ENCODE measurements at regions not wholly inside any gene's neighbourhood (a gene's known extent, or its start where the extent isn't known, plus 50 kb on each side); places are given as distances from the start of the nearest gene placed in this dataset.

DNA sequence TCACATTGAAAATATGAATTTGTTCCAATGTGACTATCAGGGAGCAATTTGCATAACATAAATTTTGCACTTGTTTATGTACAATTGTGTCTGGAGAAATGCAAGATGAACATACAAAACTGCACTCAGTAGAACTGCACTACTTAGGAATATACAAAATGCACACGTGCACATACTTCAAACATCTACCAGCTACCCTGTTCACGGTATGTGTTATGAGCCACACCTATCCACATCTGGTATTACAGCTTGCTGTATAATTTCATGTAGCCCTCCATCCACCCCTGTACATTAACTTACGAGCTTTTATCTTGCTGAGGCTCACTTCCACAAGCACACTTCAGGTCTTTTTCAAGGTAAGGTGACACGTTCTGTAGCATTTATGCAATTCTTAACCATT, 373.5 kb upstream of the ZEB2 start:
- intact Hi-C loops (cut with DNase I, micrococcal nuclease) = no loop called here
- TF ChIP-seq, protein P1, sequence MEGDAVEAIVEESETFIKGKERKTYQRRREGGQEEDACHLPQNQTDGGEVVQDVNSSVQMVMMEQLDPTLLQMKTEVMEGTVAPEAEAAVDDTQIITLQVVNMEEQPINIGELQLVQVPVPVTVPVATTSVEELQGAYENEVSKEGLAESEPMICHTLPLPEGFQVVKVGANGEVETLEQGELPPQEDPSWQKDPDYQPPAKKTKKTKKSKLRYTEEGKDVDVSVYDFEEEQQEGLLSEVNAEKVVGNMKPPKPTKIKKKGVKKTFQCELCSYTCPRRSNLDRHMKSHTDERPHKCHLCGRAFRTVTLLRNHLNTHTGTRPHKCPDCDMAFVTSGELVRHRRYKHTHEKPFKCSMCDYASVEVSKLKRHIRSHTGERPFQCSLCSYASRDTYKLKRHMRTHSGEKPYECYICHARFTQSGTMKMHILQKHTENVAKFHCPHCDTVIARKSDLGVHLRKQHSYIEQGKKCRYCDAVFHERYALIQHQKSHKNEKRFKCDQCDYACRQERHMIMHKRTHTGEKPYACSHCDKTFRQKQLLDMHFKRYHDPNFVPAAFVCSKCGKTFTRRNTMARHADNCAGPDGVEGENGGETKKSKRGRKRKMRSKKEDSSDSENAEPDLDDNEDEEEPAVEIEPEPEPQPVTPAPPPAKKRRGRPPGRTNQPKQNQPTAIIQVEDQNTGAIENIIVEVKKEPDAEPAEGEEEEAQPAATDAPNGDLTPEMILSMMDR (IDR thresholded peaks at IDR 0.05) = no peak
- no peaks in the 10 kb centered on the region for H3K36me3 ChIP-seq (ENCODE audit: low read depth)
- no peaks in the 10 kb centered on the region for H3K9me3 ChIP-seq
- ATAC-seq (no peak), DNase-seq (no peak)
- H3K4me1 ChIP-seq (ENCODE audit: low read depth) = no peaks in the 10 kb centered on the region
- H3K4me3 ChIP-seq = no peak overlapping the region

DNA sequence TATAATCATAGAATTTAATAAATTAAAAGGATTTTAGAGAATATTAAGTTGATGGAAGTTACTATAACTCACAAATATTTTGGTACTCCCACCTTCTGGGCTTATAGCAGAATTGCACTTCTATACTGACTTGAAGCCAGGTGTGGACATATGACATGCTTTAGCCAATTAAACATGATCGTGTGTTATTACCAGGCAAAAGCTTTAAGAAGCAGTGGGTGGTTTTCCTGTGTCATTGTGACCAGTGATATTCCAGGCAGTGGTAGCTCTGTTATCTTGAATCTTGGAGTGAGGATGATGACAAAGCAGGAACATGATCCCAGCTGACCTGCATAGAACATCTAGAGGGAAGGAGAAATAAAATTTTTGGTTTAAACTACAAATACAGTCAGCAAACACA, 370.9 kb upstream of the ZEB2 start:
- ATAC-seq (no peak), DNase-seq (no peak)
- Histone ChIP-seq H3K9me3 (no peaks in the 10 kb centered on the region), H3K36me3 (ENCODE audit: low read depth) (no peaks in the 10 kb centered on the region), H3K4me3 (no peak overlapping the region), H3K4me1 (ENCODE audit: low read depth) (no peaks in the 10 kb centered on the region)
- intact Hi-C loops (cut with DNase I, micrococcal nuclease) = no loop called here
- TF ChIP-seq, protein P1 (IDR thresholded peaks at IDR 0.05) = no peak

DNA sequence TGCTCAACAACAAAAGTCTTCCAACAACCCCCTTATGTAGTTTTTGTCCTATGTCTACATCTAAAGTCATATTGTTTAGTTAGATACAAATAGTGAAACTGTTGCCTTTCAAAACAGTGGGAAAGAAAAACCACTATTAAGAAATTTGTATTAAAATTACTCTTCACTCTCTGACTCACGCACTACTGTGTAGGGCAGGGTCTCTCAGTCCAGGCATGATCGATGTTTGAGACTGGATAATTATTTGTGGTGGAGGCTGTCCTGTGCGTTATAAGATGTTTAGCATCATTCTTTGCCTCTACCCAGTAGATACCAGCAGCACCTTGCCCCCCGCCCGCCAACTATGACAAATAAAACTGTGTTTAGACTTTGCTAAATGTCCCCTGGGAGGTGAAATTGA, 369.4 kb upstream of the ZEB2 start:
- intact Hi-C loops (cut with DNase I, micrococcal nuclease) = no loop called here
- Histone ChIP-seq H3K4me1 (ENCODE audit: low read depth) (no peaks in the 10 kb centered on the region), H3K9me3 (no peaks in the 10 kb centered on the region), H3K4me3 (no peak overlapping the region), H3K36me3 (ENCODE audit: low read depth) (no peaks in the 10 kb centered on the region)
- TF ChIP-seq, protein P1 (IDR thresholded peaks at IDR 0.05) = no peak
- no peak for DNase-seq
- ATAC-seq = no peak

DNA sequence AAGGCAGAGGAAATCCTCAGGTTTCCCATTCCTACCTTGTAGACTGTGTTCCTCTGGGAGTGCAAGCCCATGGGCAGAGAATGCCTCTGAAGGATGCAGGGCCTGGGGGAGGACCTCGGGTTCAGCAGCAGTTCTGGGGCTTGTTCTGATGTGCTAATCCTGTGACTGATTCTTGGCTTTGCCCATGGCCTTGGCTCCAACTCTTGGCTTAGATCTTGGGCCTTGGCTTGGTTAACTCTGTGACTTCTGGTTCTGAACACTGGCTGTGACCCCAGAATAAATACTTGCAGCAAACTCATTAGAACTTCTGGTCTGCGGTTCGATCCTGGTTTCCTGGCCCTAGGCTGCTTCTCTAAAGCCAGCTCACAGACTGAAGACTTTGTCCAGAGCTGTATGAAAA, 366.9 kb upstream of the ZEB2 start:
- DNase-seq (peak in 2 of 3 donors; percentile 12 to 24), ATAC-seq (peak; percentile 38)
- H3K36me3 ChIP-seq (ENCODE audit: low read depth) = no peaks in the 10 kb centered on the region
- H3K4me3 ChIP-seq = no peak overlapping the region
- intact Hi-C loops (cut with DNase I, micrococcal nuclease) = no loop called here
- H3K9me3 ChIP-seq = no peaks in the 10 kb centered on the region
- H3K4me1 ChIP-seq (ENCODE audit: low read depth) = no peaks in the 10 kb centered on the region
- TF ChIP-seq, protein P1 (IDR thresholded peaks at IDR 0.05) = no peak

DNA sequence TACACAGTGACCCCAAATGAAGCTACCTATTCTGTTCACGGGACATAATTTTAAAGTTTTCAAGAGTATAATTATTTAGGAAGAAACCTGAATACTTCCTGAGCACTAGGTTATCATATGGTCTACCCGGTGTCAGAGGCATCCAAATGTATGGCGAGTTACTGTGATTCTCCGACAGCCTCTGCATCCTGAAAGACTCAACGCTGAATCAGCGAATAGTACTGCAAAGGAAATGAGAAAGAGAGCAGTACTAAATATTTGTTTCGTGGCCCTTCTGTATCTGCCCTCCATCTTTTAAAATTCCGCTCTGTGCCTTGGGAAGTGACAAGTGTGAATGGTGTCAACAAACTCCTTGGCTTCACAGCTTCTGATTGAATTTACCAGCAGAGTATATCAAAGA, 358.0 kb upstream of the ZEB2 start:
- no peaks in the 10 kb centered on the region for H3K9me3 ChIP-seq
- TF ChIP-seq, protein P1 (IDR thresholded peaks at IDR 0.05) = no peak
- H3K4me3 ChIP-seq = no peak overlapping the region
- no peaks in the 10 kb centered on the region for H3K4me1 ChIP-seq (ENCODE audit: low read depth)
- DNase-seq (no peak), ATAC-seq (no peak)
- no peaks in the 10 kb centered on the region for H3K36me3 ChIP-seq (ENCODE audit: low read depth)
- intact Hi-C loops (cut with DNase I, micrococcal nuclease) = no loop called here

DNA sequence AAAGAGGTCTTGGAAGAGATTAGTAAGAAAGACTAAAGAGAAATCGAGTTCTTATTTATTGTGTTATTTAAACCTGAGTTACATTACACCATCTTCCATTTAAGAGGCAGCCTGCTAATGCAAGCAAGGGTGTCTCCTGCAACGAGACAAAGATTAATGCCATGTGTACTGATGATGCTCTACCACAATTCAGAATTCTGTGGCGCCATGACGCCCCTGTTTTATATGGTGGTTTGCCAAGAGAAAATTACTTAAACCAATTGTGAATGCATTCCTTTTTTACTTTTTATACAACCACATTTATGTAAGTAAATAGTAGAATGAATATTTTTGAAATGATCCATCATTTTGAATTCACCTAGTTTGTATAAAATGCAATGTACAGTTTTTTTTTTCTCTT, 356.1 kb upstream of the ZEB2 start:
- TF ChIP-seq, protein P1 (IDR thresholded peaks at IDR 0.05) = no peak
- no peaks in the 10 kb centered on the region for H3K9me3 ChIP-seq
- no peaks in the 10 kb centered on the region for H3K4me1 ChIP-seq (ENCODE audit: low read depth)
- H3K4me3 ChIP-seq = no peak overlapping the region
- intact Hi-C loops (cut with DNase I, micrococcal nuclease) = no loop called here
- DNase-seq (no peak), ATAC-seq (no peak)
- H3K36me3 ChIP-seq (ENCODE audit: low read depth) = no peaks in the 10 kb centered on the region

Data from mucosa of descending colon (tissue), 3 donors.